ENCODE measurements at regions not wholly inside any gene's neighbourhood (a gene's known extent, or its start where the extent isn't known, plus 50 kb on each side); places are given as distances from the start of the nearest gene placed in this dataset.

DNA sequence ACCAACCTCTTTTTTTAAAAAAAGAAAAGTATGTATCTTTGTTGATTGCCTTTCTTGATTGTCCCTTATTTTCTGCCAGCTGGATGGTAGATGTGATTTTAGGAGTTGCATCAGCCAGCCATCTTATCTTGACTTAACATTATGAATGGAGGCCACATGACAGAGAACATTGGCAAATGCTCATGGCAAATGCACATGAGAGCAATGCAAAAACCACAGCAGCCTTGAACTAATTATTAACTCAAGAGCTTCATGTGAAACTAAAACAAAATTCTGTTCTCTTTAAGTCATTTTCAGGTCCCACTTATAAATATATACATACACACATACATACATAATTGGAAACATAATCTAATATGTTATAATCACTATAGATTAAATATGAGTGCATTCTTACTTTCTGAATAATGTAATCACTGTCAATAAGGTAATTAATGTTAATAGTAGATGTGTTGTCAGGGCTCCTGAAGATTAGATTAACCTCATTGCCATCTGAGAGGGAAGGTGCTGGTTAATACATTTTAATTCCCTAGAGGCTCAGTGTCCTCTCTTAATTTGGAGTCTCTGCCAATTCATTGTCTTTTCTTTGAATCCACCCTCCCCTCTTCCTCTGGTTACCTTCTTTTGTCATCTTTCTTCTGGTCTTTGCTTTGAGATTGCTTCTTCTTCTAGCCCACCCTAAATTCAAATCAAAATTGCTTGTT lies 962.2 kb downstream of the ADGRL2 start:
- TF ChIP-seq, protein P1, sequence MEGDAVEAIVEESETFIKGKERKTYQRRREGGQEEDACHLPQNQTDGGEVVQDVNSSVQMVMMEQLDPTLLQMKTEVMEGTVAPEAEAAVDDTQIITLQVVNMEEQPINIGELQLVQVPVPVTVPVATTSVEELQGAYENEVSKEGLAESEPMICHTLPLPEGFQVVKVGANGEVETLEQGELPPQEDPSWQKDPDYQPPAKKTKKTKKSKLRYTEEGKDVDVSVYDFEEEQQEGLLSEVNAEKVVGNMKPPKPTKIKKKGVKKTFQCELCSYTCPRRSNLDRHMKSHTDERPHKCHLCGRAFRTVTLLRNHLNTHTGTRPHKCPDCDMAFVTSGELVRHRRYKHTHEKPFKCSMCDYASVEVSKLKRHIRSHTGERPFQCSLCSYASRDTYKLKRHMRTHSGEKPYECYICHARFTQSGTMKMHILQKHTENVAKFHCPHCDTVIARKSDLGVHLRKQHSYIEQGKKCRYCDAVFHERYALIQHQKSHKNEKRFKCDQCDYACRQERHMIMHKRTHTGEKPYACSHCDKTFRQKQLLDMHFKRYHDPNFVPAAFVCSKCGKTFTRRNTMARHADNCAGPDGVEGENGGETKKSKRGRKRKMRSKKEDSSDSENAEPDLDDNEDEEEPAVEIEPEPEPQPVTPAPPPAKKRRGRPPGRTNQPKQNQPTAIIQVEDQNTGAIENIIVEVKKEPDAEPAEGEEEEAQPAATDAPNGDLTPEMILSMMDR (IDR thresholded peaks at IDR 0.05), result no peak
- no peak overlapping the region for H3K4me3 ChIP-seq
- ATAC-seq (ENCODE audit: insufficient number of reproducible peaks, low FRiP score, low read depth) (no peak), DNase-seq (ENCODE audit: low spot score) (no peak)
- H3K36me3 ChIP-seq, result no peaks in the 10 kb centered on the region
- no peak overlapping the region for H3K27ac ChIP-seq
- H3K9me3 ChIP-seq, result no peaks in the 10 kb centered on the region
- H3K4me1 ChIP-seq (ENCODE audit: control insufficient read depth in 1 of 2, low read depth in 2 of 2), result no peaks in the 10 kb centered on the region
- no peaks in the 10 kb centered on the region for H3K27me3 ChIP-seq (replicated peaks; ENCODE audit: insufficient read depth)

DNA sequence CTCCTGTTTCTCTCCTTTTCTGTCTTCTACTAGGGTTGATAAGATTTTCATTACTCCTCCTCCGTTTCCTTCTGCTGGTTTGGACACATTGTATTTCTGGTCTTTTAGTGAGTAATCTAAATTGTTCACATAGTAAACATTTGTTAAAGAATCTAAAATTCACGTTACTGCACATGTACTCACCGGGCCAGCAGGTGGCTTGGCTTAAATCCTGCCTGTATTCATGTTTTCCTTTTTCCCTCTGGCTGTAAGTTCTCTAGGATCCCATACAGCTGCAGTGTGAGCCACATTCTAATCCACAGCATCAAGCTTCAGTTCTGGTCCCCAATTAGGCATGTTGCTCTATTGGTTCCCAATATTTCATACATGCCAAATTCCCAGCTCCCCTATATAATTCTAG lies 958.3 kb downstream of the ADGRL2 start:
- ATAC-seq (ENCODE audit: insufficient number of reproducible peaks, low FRiP score, low read depth), result no peak
- TF ChIP-seq, protein P1 (IDR thresholded peaks at IDR 0.05), result no peak
- Histone ChIP-seq H3K27ac (no peak overlapping the region), H3K4me3 (no peak overlapping the region), H3K27me3 (replicated peaks; ENCODE audit: insufficient read depth) (no peaks in the 10 kb centered on the region), H3K36me3 (no peaks in the 10 kb centered on the region), H3K4me1 (ENCODE audit: control insufficient read depth in 1 of 2, low read depth in 2 of 2) (no peaks in the 10 kb centered on the region), H3K9me3 (no peaks in the 10 kb centered on the region)
- no peak for DNase-seq (ENCODE audit: low spot score)

DNA sequence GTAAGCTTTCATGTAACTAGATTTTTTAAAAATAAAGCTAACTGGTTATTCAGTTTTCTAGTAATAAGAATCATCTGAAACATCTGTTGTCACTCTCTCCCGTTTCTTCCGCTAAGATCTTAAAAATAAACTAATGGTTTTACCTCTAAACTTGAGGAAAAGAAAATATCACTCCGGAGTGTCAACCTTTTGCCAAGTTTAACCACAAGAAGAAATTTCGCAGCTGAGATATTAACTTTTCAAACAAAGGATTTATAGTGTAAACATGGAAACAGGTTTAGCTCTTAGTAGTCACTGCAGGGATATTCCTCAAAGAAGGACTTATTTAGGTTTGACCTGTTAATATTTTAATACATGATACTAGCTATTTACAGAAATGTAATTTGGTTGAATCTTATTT lies 954.9 kb downstream of the ADGRL2 start:
- H3K4me1 ChIP-seq (ENCODE audit: control insufficient read depth in 1 of 2, low read depth in 2 of 2), result no peaks in the 10 kb centered on the region
- H3K27me3 ChIP-seq (replicated peaks; ENCODE audit: insufficient read depth), result no peaks in the 10 kb centered on the region
- no peaks in the 10 kb centered on the region for H3K9me3 ChIP-seq
- DNase-seq (ENCODE audit: low spot score) (no peak), ATAC-seq (ENCODE audit: insufficient number of reproducible peaks, low FRiP score, low read depth) (no peak)
- no peaks in the 10 kb centered on the region for H3K36me3 ChIP-seq
- TF ChIP-seq, protein P1 (IDR thresholded peaks at IDR 0.05), result no peak
- H3K4me3 ChIP-seq, result no peak overlapping the region
- H3K27ac ChIP-seq, result no peak overlapping the region

DNA sequence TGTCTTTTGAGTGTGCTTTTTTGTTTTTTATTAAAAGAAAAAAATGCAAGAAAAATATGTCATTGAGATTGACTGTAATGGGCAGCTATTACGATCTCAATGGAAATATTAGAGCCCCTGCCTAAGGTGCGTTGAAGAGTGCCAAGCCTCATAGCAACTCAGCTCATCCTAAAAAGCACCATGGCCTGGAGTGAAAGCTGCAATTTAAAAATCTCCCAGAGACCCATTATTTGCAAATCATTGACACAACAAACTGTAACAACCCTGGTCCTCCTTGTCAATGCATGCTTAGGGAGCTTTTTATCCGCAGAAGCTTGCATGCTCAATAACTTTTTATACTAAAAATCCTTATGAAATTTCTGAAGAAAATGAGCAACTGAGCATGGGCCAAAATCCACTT lies 954.5 kb downstream of the ADGRL2 start:
- Histone ChIP-seq H3K27ac (no peak overlapping the region), H3K27me3 (replicated peaks; ENCODE audit: insufficient read depth) (no peaks in the 10 kb centered on the region), H3K36me3 (no peaks in the 10 kb centered on the region), H3K4me1 (ENCODE audit: control insufficient read depth in 1 of 2, low read depth in 2 of 2) (no peaks in the 10 kb centered on the region), H3K4me3 (no peak overlapping the region), H3K9me3 (no peaks in the 10 kb centered on the region)
- DNase-seq (ENCODE audit: low spot score), result no peak
- no peak for ATAC-seq (ENCODE audit: insufficient number of reproducible peaks, low FRiP score, low read depth)
- TF ChIP-seq, protein P1 (IDR thresholded peaks at IDR 0.05), result no peak

DNA sequence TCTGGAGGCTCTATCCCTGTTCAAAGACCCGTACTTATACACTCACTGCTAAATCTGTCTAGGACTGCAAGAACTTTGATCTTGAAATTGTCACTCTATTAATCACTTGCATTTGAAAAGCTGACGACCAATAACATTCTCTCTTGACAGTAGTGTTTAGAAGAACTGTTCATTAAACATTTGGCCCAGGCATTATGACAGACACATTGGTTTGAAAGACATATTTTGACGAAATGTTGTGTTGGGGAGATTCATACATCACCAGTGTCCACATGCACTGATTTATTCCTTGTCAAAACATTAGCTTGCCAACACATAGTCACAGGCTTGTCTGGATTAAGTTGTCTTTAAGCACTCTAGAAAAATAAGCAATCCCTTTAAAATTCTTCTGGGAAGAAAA lies 951.3 kb downstream of the ADGRL2 start:
- H3K27me3 ChIP-seq (replicated peaks; ENCODE audit: insufficient read depth), result no peaks in the 10 kb centered on the region
- TF ChIP-seq, protein P1 (IDR thresholded peaks at IDR 0.05), result no peak
- no peak overlapping the region for H3K4me3 ChIP-seq
- no peak overlapping the region for H3K27ac ChIP-seq
- no peaks in the 10 kb centered on the region for H3K36me3 ChIP-seq
- H3K4me1 ChIP-seq (ENCODE audit: control insufficient read depth in 1 of 2, low read depth in 2 of 2), result no peaks in the 10 kb centered on the region
- no peaks in the 10 kb centered on the region for H3K9me3 ChIP-seq
- ATAC-seq (ENCODE audit: insufficient number of reproducible peaks, low FRiP score, low read depth), result no peak
- no peak for DNase-seq (ENCODE audit: low spot score)

Measured in thoracic aorta (tissue), 2 donors.